Caco-2 (cell line): ENCODE measurements at regions not wholly inside any gene's neighbourhood (a gene's known extent, or its start where the extent isn't known, plus 50 kb on each side); places are given as distances from the start of the nearest gene placed in this dataset.

ENCODE experiments used
- BruUV-seq: library from RNA; stranded (reverse); fragments of 400-500 nt; replicated peaks from 2 replicates; lab custom pipeline; 2021; lab: Mats Ljungman, UMichigan
- CTCF ChIA-PET: fragments of 300-600 bp; sonication (Branson Sonifier 250); formaldehyde crosslinking; loops from one replicate; lab custom pipeline; 2022; ENCODE audit warnings: antibody characterized with exemption; lab: Charles Lee
- POLR2A ChIA-PET: fragments of 300-600 bp; sonication (Branson Sonifier 250); formaldehyde crosslinking; loops from one replicate; lab custom pipeline; 2022; ENCODE audit warnings: antibody characterized with exemption; lab: Charles Lee
- DNase-seq, 2 experiments: peaks; one replicate each; pipeline versions ENCODE4 v3.0.0 to v3.0.0-alpha.2; 2020 to 2022
- H3K27me3 ChIP-seq: replicated peaks from 2 replicates; pipeline ENCODE4 v1.6.0; 2011; ENCODE audit warnings: low read length; ENCODE audit not compliant: control insufficient read depth, insufficient read depth
- H3K36me3 ChIP-seq: 2 replicates; pipeline ENCODE4 v1.5.1; 2011; ENCODE audit warnings: low read length; ENCODE audit not compliant: control insufficient read depth, insufficient read depth
- H3K4me1 ChIP-seq: fragments of 250-450 bp; sonication (Bioruptor Pico); 2 replicates; pipeline ENCODE4 v1.5.1; 2020; ENCODE audit warnings: mild to moderate bottlenecking
- H3K4me3 ChIP-seq: 2 replicates; pipeline ENCODE4 v1.5.1; 2011; ENCODE audit warnings: low read depth, mild to moderate bottlenecking, control low read depth, low read length
- H3K9me3 ChIP-seq: fragments of 250-450 bp; sonication (Bioruptor Pico); 2 replicates; pipeline ENCODE4 v1.5.1; 2020; ENCODE audit warnings: mild to moderate bottlenecking, moderate library complexity
- H3K27ac Mint-ChIP-seq: one replicate; pipeline ENCODE4 v1.8.0; 2022; ENCODE audit warnings: mixed read lengths; ENCODE audit not compliant: unreplicated experiment
- H3K27me3 Mint-ChIP-seq: one replicate; pipeline ENCODE4 v1.8.0; 2022; ENCODE audit warnings: mixed read lengths; ENCODE audit not compliant: insufficient read depth, unreplicated experiment
- H3K36me3 Mint-ChIP-seq: one replicate; pipeline ENCODE4 v1.8.0; 2022; ENCODE audit warnings: mild to moderate bottlenecking, mixed read lengths; ENCODE audit not compliant: insufficient read depth, unreplicated experiment
- H3K4me1 Mint-ChIP-seq: one replicate; pipeline ENCODE4 v1.8.0; 2022; ENCODE audit warnings: low read depth, mixed read lengths; ENCODE audit not compliant: unreplicated experiment
- H3K4me3 Mint-ChIP-seq: one replicate; pipeline ENCODE4 v1.8.0; 2022; ENCODE audit warnings: mild to moderate bottlenecking, moderate library complexity, mixed read lengths; ENCODE audit not compliant: unreplicated experiment
- H3K9me3 Mint-ChIP-seq: one replicate; pipeline ENCODE4 v1.8.0; 2022; ENCODE audit warnings: mixed read lengths; ENCODE audit not compliant: unreplicated experiment
- CTCF ChIP-seq, 2 experiments: fragments of 200-600 bp in 1 of 2; IDR thresholded peaks; 1 replicate in 1 of 2; 2 replicates in 1 of 2; pipeline versions ENCODE4 v1.5.1 to v1.8.0; 2011 to 2022; ENCODE audit warnings: antibody characterized with exemption in 1 of 2, control low read depth in 1 of 2, inconsistent platforms in 1 of 2, low read depth in 1 of 2, low read length in 1 of 2, mild to moderate bottlenecking in 1 of 2, moderate library complexity in 1 of 2; ENCODE audit not compliant: insufficient read depth in 1 of 2, severe bottlenecking in 1 of 2, unreplicated experiment in 1 of 2
- intact Hi-C: fragments of 100-400 bp; cut with micrococcal nuclease; formaldehyde crosslinking; loops from one replicate; pipeline ENCODE4 v1.10.0; 2022; ENCODE audit not compliant: unreplicated experiment

- no peaks in the 10 kb centered on the region for H3K36me3 ChIP-seq
- no peaks in the 10 kb centered on the region for H3K9me3 ChIP-seq
- no peak for TF ChIP-seq CTCF (IDR thresholded peaks at IDR 0.05; ENCODE audit: insufficient read depth in 1 of 2, low read depth in 1 of 2, low read length in 1 of 2, severe bottlenecking in 1 of 2, unreplicated experiment in 1 of 2)
- H3K36me3 Mint-ChIP-seq: no peaks in the 10 kb centered on the region
- peaks cover 14% of the 10 kb centered on the region for H3K4me1 Mint-ChIP-seq
- POLR2A ChIA-PET: no interaction called here
- no peak overlapping the region for H3K4me3 ChIP-seq
- CTCF ChIA-PET: no interaction called here
- no peaks in the 10 kb centered on the region for H3K9me3 Mint-ChIP-seq
- H3K27ac Mint-ChIP-seq: no peak overlapping the region
- no peaks in the 10 kb centered on the region for H3K27me3 ChIP-seq
- BruUV-seq: no TSS peak
- intact Hi-C loops: no loop called here
- H3K27me3 Mint-ChIP-seq: peaks cover 3% of the 10 kb centered on the region
- H3K4me3 Mint-ChIP-seq: no peak overlapping the region
- no peak for DNase-seq
- peaks cover 10% of the 10 kb centered on the region; the same call in 1 of the 2 replicates for H3K4me1 ChIP-seq
These were observed 205.1 kb upstream of the STARD13 start for GRCh38 chr13:33490461-33491327.

- POLR2A ChIA-PET: no interaction called here
- BruUV-seq: no TSS peak
- no peak for TF ChIP-seq CTCF (IDR thresholded peaks at IDR 0.05; ENCODE audit: insufficient read depth in 1 of 2, low read depth in 1 of 2, low read length in 1 of 2, severe bottlenecking in 1 of 2, unreplicated experiment in 1 of 2)
These were observed 208.3 kb upstream of the STARD13 start for GRCh38 chr13:33493672-33494365.

GRCh38 chr13:33494596-33495204 is 209.1 kb upstream of the STARD13 start:
- intact Hi-C loops: no loop called here
- no peak for TF ChIP-seq CTCF (IDR thresholded peaks at IDR 0.05; ENCODE audit: insufficient read depth in 1 of 2, low read depth in 1 of 2, low read length in 1 of 2, severe bottlenecking in 1 of 2, unreplicated experiment in 1 of 2)
- no peak overlapping the region for H3K4me3 Mint-ChIP-seq
- H3K4me1 Mint-ChIP-seq: peaks cover 8% of the 10 kb centered on the region
- Histone ChIP-seq H3K9me3 (no peaks in the 10 kb centered on the region), H3K4me3 (no peak overlapping the region), H3K4me1 (peaks cover 10% of the 10 kb centered on the region; the same call in 1 of the 2 replicates), H3K27me3 (no peaks in the 10 kb centered on the region), H3K36me3 (no peaks in the 10 kb centered on the region)
- no peak for DNase-seq
- ChIA-PET CTCF (interaction anchor here (0.6 to 1.3 kb wide), 2 partner anchors 22 to 48 kb away, joined by 4 to 5 read pairs; no protein-coding TSS in a partner anchor), POLR2A (no interaction called here)
- peaks cover 3% of the 10 kb centered on the region for H3K27me3 Mint-ChIP-seq
- no TSS peak for BruUV-seq
- H3K27ac Mint-ChIP-seq: peak overlapping the region; percentile 48
- peaks cover 7% of the 10 kb centered on the region for H3K9me3 Mint-ChIP-seq
- no peaks in the 10 kb centered on the region for H3K36me3 Mint-ChIP-seq

More at GRCh38 chr13:33493672-33494365, 208.3 kb upstream of the STARD13 start:
- Mint-ChIP-seq H3K4me3 (no peak overlapping the region), H3K27me3 (no peaks in the 10 kb centered on the region), H3K4me1 (peaks cover 8% of the 10 kb centered on the region), H3K27ac (peak overlapping the region; percentile 48), H3K9me3 (no peaks in the 10 kb centered on the region), H3K36me3 (no peaks in the 10 kb centered on the region)
- no peaks in the 10 kb centered on the region for H3K27me3 ChIP-seq
- no peaks in the 10 kb centered on the region for H3K9me3 ChIP-seq
- DNase-seq: no peak
- no peak overlapping the region for H3K4me3 ChIP-seq
- H3K36me3 ChIP-seq: no peaks in the 10 kb centered on the region
- CTCF ChIA-PET: interaction anchor here (0.6 to 1.3 kb wide), 2 partner anchors 49 to 494 kb away, joined by 4 to 5 read pairs; no protein-coding TSS in a partner anchor
- intact Hi-C loops: no loop called here
- H3K4me1 ChIP-seq: peaks cover 10% of the 10 kb centered on the region; the same call in 1 of the 2 replicates
